ENCODE measurements at regions not wholly inside any gene's neighbourhood (a gene's known extent, or its start where the extent isn't known, plus 50 kb on each side); places are given as distances from the start of the nearest gene placed in this dataset.

- TF ChIP-seq POLR2A (IDR thresholded peaks at IDR 0.05; ENCODE audit: low read length) (no peak), GATA3 (IDR thresholded peaks at IDR 0.05; ENCODE audit: borderline replicate concordance) (no peak), ESRRA (IDR thresholded peaks at IDR 0.05; ENCODE audit: borderline replicate concordance, low read length) (no peak), USF2 (IDR thresholded peaks at IDR 0.05) (no peak), JUNB (IDR thresholded peaks at IDR 0.05) (no peak), ELK1 (IDR thresholded peaks at IDR 0.05; ENCODE audit: low read depth, low read length) (no peak), EP300 (IDR thresholded peaks at IDR 0.05) (no peak), CEBPB (IDR thresholded peaks at IDR 0.05) (no peak), BCL3 (IDR thresholded peaks at IDR 0.05) (no peak), PHF8 (IDR thresholded peaks at IDR 0.05; ENCODE audit: borderline replicate concordance, low read depth) (no peak)
- TF ChIP-seq, protein P1, sequence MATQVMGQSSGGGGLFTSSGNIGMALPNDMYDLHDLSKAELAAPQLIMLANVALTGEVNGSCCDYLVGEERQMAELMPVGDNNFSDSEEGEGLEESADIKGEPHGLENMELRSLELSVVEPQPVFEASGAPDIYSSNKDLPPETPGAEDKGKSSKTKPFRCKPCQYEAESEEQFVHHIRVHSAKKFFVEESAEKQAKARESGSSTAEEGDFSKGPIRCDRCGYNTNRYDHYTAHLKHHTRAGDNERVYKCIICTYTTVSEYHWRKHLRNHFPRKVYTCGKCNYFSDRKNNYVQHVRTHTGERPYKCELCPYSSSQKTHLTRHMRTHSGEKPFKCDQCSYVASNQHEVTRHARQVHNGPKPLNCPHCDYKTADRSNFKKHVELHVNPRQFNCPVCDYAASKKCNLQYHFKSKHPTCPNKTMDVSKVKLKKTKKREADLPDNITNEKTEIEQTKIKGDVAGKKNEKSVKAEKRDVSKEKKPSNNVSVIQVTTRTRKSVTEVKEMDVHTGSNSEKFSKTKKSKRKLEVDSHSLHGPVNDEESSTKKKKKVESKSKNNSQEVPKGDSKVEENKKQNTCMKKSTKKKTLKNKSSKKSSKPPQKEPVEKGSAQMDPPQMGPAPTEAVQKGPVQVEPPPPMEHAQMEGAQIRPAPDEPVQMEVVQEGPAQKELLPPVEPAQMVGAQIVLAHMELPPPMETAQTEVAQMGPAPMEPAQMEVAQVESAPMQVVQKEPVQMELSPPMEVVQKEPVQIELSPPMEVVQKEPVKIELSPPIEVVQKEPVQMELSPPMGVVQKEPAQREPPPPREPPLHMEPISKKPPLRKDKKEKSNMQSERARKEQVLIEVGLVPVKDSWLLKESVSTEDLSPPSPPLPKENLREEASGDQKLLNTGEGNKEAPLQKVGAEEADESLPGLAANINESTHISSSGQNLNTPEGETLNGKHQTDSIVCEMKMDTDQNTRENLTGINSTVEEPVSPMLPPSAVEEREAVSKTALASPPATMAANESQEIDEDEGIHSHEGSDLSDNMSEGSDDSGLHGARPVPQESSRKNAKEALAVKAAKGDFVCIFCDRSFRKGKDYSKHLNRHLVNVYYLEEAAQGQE (IDR thresholded peaks at IDR 0.05) = no peak
- TF ChIP-seq, protein P2, sequence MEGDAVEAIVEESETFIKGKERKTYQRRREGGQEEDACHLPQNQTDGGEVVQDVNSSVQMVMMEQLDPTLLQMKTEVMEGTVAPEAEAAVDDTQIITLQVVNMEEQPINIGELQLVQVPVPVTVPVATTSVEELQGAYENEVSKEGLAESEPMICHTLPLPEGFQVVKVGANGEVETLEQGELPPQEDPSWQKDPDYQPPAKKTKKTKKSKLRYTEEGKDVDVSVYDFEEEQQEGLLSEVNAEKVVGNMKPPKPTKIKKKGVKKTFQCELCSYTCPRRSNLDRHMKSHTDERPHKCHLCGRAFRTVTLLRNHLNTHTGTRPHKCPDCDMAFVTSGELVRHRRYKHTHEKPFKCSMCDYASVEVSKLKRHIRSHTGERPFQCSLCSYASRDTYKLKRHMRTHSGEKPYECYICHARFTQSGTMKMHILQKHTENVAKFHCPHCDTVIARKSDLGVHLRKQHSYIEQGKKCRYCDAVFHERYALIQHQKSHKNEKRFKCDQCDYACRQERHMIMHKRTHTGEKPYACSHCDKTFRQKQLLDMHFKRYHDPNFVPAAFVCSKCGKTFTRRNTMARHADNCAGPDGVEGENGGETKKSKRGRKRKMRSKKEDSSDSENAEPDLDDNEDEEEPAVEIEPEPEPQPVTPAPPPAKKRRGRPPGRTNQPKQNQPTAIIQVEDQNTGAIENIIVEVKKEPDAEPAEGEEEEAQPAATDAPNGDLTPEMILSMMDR (IDR thresholded peaks at IDR 0.05) = no peak
- TF ChIP-seq, protein P3, sequence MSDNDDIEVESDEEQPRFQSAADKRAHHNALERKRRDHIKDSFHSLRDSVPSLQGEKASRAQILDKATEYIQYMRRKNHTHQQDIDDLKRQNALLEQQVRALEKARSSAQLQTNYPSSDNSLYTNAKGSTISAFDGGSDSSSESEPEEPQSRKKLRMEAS (IDR thresholded peaks at IDR 0.05) = no peak
- TF ChIP-seq, protein P4, sequence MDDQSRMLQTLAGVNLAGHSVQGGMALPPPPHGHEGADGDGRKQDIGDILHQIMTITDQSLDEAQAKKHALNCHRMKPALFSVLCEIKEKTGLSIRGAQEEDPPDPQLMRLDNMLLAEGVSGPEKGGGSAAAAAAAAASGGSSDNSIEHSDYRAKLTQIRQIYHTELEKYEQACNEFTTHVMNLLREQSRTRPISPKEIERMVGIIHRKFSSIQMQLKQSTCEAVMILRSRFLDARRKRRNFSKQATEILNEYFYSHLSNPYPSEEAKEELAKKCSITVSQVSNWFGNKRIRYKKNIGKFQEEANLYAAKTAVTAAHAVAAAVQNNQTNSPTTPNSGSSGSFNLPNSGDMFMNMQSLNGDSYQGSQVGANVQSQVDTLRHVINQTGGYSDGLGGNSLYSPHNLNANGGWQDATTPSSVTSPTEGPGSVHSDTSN (IDR thresholded peaks at IDR 0.05) = no peak
Observed at GRCh38 chrX:109857584-109858228, 124.6 kb upstream of the ACSL4 start.
